WTC11 (cell line): ENCODE measurements at regions not wholly inside any gene's neighbourhood (a gene's known extent, or its start where the extent isn't known, plus 50 kb on each side); places are given as distances from the start of the nearest gene placed in this dataset.

Source experiments
- GABPB1 ChIP-seq: sonication (generic); formaldehyde crosslinking; IDR thresholded peaks from 2 replicates; pipeline ENCODE4 v1.8.1; 2023; ENCODE audit warnings: mild to moderate bottlenecking, missing genetic modification reagents
- MAX ChIP-seq: sonication (generic); formaldehyde crosslinking; IDR thresholded peaks from 2 replicates; pipeline ENCODE4 v1.8.0; 2022; ENCODE audit warnings: mild to moderate bottlenecking, missing genetic modification reagents
- TF ChIP-seq, protein P1 (sequence below): sonication (generic); formaldehyde crosslinking; IDR thresholded peaks from 2 replicates; pipeline ENCODE4 v1.8.0; 2022; ENCODE audit warnings: missing genetic modification reagents

- TF ChIP-seq, protein P1, sequence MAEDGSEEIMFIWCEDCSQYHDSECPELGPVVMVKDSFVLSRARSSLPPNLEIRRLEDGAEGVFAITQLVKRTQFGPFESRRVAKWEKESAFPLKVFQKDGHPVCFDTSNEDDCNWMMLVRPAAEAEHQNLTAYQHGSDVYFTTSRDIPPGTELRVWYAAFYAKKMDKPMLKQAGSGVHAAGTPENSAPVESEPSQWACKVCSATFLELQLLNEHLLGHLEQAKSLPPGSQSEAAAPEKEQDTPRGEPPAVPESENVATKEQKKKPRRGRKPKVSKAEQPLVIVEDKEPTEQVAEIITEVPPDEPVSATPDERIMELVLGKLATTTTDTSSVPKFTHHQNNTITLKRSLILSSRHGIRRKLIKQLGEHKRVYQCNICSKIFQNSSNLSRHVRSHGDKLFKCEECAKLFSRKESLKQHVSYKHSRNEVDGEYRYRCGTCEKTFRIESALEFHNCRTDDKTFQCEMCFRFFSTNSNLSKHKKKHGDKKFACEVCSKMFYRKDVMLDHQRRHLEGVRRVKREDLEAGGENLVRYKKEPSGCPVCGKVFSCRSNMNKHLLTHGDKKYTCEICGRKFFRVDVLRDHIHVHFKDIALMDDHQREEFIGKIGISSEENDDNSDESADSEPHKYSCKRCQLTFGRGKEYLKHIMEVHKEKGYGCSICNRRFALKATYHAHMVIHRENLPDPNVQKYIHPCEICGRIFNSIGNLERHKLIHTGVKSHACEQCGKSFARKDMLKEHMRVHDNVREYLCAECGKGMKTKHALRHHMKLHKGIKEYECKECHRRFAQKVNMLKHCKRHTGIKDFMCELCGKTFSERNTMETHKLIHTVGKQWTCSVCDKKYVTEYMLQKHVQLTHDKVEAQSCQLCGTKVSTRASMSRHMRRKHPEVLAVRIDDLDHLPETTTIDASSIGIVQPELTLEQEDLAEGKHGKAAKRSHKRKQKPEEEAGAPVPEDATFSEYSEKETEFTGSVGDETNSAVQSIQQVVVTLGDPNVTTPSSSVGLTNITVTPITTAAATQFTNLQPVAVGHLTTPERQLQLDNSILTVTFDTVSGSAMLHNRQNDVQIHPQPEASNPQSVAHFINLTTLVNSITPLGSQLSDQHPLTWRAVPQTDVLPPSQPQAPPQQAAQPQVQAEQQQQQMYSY (CRISPR knock-in tag) = no peak
- TF ChIP-seq MAX (CRISPR knock-in tag) (no peak), GABPB1 (CRISPR knock-in tag) (no peak)
Measured at GRCh38 chr7:41367967-41368882, 334.7 kb downstream of the INHBA start.
